ENCODE measurements at regions not wholly inside any gene's neighbourhood (a gene's known extent, or its start where the extent isn't known, plus 50 kb on each side); places are given as distances from the start of the nearest gene placed in this dataset.

- peak; percentile 52 for DNase-seq (ENCODE audit: low read depth)
These were observed 121.5 kb upstream of the RAI14 start for GRCh38 chr5:34534523-34535103.

GRCh38 chr5:34535433-34535832, 120.7 kb upstream of the RAI14 start:
- DNase-seq (ENCODE audit: low read depth), result no peak

- DNase-seq (ENCODE audit: low read depth), result no peak
These were observed 120.0 kb upstream of the RAI14 start for GRCh38 chr5:34535944-34536623.

- DNase-seq (ENCODE audit: low read depth), result no peak
These were observed 119.4 kb upstream of the RAI14 start for GRCh38 chr5:34536699-34537098.

GRCh38 chr5:34538026-34538672, 118.0 kb upstream of the RAI14 start:
- no peak for DNase-seq (ENCODE audit: low read depth)

GRCh38 chr5:34539183-34539582, 116.9 kb upstream of the RAI14 start:
- DNase-seq (ENCODE audit: low read depth), result no peak

GRCh38 chr5:34541067-34541466, 115.1 kb upstream of the RAI14 start:
- no peak for DNase-seq (ENCODE audit: low read depth)

- no peak for DNase-seq (ENCODE audit: low read depth)
These were observed 113.3 kb upstream of the RAI14 start for GRCh38 chr5:34542818-34543217.

- no peak for DNase-seq (ENCODE audit: low read depth)
These were observed 112.4 kb upstream of the RAI14 start for GRCh38 chr5:34543687-34544086.

- no peak for DNase-seq (ENCODE audit: low read depth)
These were observed 111.7 kb upstream of the RAI14 start for GRCh38 chr5:34544403-34544802.

GRCh38 chr5:34545164-34545563, 111.0 kb upstream of the RAI14 start:
- DNase-seq (ENCODE audit: low read depth), result no peak

- no peak for DNase-seq (ENCODE audit: low read depth)
These were observed 110.5 kb upstream of the RAI14 start for GRCh38 chr5:34545626-34546025.

- DNase-seq (ENCODE audit: low read depth), result no peak
These were observed 108.6 kb upstream of the RAI14 start for GRCh38 chr5:34547300-34548085.

- no peak for DNase-seq (ENCODE audit: low read depth)
These were observed 108.1 kb upstream of the RAI14 start for GRCh38 chr5:34548086-34548403.

GRCh38 chr5:34550247-34550646, 105.9 kb upstream of the RAI14 start:
- DNase-seq (ENCODE audit: low read depth), result no peak

- DNase-seq (ENCODE audit: low read depth), result no peak
These were observed 105.2 kb upstream of the RAI14 start for GRCh38 chr5:34550964-34551363.

GRCh38 chr5:34551911-34552433, 104.2 kb upstream of the RAI14 start:
- no peak for DNase-seq (ENCODE audit: low read depth)

- no peak for DNase-seq (ENCODE audit: low read depth)
These were observed 103.4 kb upstream of the RAI14 start for GRCh38 chr5:34552686-34553085.

- DNase-seq (ENCODE audit: low read depth), result no peak
These were observed 102.5 kb upstream of the RAI14 start for GRCh38 chr5:34553581-34553980.

GRCh38 chr5:34554641-34555040, 101.5 kb upstream of the RAI14 start:
- DNase-seq (ENCODE audit: low read depth), result no peak

GRCh38 chr5:34555699-34556508, 100.2 kb upstream of the RAI14 start:
- no peak for DNase-seq (ENCODE audit: low read depth)

- DNase-seq (ENCODE audit: low read depth), result no peak
These were observed 99.7 kb upstream of the RAI14 start for GRCh38 chr5:34556509-34556782.
